GM12873 (cell line): ENCODE measurements at regions not wholly inside any gene's neighbourhood (a gene's known extent, or its start where the extent isn't known, plus 50 kb on each side); places are given as distances from the start of the nearest gene placed in this dataset.

ENCODE experiments used
- TF ChIP-seq, protein P1 (sequence below): IDR thresholded peaks from 2 replicates; pipeline ENCODE4 v1.5.1; 2012; ENCODE audit warnings: low read depth, mild to moderate bottlenecking, moderate library complexity, low read length, control low read depth; ENCODE audit not compliant: insufficient read depth; ENCODE audit errors: missing control alignments

- TF ChIP-seq, protein P1, sequence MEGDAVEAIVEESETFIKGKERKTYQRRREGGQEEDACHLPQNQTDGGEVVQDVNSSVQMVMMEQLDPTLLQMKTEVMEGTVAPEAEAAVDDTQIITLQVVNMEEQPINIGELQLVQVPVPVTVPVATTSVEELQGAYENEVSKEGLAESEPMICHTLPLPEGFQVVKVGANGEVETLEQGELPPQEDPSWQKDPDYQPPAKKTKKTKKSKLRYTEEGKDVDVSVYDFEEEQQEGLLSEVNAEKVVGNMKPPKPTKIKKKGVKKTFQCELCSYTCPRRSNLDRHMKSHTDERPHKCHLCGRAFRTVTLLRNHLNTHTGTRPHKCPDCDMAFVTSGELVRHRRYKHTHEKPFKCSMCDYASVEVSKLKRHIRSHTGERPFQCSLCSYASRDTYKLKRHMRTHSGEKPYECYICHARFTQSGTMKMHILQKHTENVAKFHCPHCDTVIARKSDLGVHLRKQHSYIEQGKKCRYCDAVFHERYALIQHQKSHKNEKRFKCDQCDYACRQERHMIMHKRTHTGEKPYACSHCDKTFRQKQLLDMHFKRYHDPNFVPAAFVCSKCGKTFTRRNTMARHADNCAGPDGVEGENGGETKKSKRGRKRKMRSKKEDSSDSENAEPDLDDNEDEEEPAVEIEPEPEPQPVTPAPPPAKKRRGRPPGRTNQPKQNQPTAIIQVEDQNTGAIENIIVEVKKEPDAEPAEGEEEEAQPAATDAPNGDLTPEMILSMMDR = no peak
Measured at GRCh38 chr16:66081775-66082366, 284.6 kb upstream of the CDH5 start.

GRCh38 chr16:66079671-66080334, 286.7 kb upstream of the CDH5 start:
- TF ChIP-seq, protein P1 = no peak

DNA sequence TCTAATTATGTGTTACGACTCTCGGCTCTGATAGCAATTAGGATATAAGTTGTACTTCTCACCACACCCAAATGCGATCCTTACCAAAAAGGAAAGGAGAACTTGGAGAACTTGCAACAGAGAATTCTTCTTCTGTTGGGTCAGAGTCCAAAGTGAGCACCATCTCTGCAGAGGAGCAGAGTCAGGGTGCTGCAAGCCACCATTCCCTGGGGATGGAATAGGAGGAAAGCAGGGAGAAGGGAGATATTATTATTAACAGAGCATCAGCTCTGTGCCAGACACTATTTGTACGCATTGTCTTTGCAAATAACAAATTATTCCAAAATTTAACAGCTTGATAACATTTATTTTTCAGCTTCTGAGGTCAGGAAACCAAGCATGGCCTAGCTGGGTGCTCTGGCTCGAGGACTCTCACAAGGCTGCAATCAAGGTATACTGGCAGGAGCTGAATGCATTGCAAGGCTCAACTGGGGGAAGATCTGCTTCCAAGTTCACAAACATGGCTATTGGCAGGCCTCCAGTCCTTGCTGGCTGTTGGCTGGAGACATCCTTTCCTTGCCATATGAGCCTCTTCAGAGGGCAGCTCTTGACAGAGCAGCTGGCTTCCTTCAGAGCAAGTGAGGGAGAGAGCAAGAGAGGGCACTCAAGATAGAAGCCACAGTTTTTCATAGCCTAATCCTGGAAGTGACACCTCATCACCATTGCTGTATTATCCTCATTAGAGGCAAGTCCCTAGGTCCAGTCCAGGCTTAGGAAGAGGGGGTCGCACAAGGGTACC, 296.2 kb upstream of the CDH5 start:
- TF ChIP-seq, protein P1 = no peak

DNA sequence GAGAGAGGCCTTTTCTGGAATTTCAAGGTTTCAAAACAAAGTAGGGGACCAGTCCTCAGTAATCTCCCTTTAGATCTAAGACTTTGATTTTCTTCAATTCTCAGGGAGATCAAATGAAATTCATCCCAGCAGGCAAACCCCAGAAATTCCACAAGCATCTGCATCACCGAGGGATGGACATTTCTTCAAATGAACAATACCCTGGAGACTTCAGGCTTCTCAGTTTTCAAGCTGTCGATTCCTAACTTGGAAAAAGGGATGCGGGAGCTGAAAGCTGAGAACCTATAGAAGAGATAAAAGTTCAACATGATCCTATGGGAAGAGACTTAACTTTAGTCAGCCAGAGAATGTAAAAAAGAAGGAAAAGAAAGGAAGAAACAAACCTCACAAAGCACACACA, 296.9 kb upstream of the CDH5 start:
- TF ChIP-seq, protein P1 = no peak

GRCh38 chr16:66066404-66066803, 300.1 kb upstream of the CDH5 start:
- TF ChIP-seq, protein P1 = no peak

- TF ChIP-seq, protein P1 = no peak
Measured at GRCh38 chr16:66065925-66066324, 300.6 kb upstream of the CDH5 start.

GRCh38 chr16:66064801-66065530, 301.5 kb upstream of the CDH5 start:
- TF ChIP-seq, protein P1 = no peak
